IPS-NIHi7 (cell line): ENCODE measurements at regions not wholly inside any gene's neighbourhood (a gene's known extent, or its start where the extent isn't known, plus 50 kb on each side); places are given as distances from the start of the nearest gene placed in this dataset.
"Not testable (repeated sequence)": the region's sequence is repeated elsewhere in the genome, so short reads cannot be mapped to it uniquely, and the experiment has no call there.

ENCODE experiments used
- DNase-seq: peaks from one replicate; pipeline ENCODE4 v3.0.0; 2012; ENCODE audit warnings: mixed read lengths; ENCODE audit errors: extremely low spot score

DNA sequence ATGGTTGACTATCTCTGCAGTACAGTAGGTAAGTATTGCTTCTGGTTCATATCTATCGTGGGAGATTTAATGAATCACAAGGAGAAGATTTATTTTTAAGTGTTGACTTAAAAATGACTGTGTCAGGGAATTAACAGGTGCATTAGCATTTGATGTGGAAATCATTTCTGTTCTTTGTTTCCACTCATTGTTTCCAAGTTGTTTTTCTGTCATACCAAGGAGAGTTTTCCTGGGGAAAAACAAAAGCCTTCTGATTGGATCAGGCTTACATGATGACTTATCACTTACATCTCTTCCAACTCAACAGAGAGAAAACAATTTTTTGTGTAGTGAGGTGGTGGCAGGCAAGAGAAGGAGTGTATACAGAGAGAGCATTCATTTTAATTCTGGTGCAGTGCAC is 686.4 kb downstream of the HTR1B start:
- DNase-seq, result no peak

DNA sequence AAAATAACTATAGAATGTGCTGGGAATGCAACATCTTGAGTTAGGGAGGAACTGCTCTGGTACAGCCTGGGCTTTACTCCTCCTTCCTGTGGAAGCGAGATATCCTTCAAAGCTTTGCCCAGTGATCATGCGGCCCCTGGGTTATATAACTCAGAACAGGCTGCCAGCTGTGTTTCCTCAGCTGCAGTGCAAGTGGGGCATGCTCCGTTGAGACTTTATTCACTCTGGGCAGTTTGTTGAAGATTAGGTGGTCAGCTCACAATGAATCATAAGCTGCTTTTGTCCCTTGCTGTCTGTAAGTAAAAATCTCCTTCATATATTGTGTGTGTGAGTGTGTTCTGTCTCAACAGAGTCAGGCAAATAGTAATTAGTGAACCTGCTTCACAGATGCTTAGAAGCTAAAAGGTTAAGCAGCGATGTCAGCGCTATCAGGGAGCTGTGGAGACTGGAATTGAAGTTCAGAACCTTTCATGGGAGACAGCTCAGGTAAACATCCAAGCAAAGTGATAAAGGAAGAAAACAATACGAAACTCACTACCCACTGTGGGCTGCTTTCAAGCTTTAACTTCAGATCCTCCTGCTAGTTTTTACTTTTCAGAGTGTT is 688.4 kb downstream of the HTR1B start:
- no peak for DNase-seq

- DNase-seq, result no peak
Observed at GRCh38 chr6:76772951-76773350, 690.3 kb downstream of the HTR1B start.

GRCh38 chr6:76771059-76771634 is 692.1 kb downstream of the HTR1B start:
- DNase-seq, result no peak

DNA sequence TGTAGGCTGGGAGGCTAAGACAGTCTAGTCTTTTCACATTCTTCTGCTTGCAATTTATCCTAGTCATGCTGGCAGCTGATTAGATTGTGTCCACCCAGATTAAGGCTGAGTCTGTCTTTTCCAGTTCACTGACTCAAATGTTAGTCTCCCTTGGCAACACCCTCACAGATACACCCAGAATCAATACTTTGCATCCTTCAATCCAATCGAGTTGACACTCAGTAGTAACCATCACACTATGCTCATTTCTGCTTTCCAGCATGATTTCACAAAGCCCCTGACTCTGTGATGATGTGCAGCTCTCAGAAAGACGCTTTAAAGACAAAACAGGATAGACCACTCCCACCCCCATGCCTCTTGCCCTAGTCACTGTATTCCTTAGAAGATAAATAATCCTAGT is 693.0 kb downstream of the HTR1B start:
- no peak for DNase-seq

GRCh38 chr6:76768556-76768955 is 694.7 kb downstream of the HTR1B start:
- DNase-seq, result no peak

GRCh38 chr6:76764057-76764456 is 691.6 kb upstream of the IMPG1 start:
- no peak for DNase-seq

DNA sequence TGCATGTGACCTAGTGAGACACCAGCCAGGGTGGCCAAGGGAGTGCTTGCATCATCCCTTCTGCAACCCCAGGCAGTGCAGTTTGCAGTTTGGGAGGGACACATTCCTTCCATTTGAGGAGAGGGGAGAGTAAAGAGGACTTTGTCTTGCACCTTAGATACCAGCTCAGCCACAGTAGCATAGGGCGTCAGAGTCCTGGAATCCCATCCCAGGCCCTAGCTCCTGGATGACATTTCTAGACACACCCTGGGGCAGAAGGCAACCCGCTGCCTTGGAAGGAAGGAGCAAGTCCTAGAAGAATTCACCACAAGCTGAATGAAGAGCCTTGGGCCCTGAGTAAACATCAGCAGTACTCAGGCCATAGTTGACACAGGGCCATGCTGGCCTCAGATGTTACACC is 680.4 kb upstream of the IMPG1 start:
- no peak for DNase-seq

GRCh38 chr6:76745388-76745787 is 672.9 kb upstream of the IMPG1 start:
- DNase-seq, result not testable (repeated sequence)

GRCh38 chr6:76744151-76744720 is 671.8 kb upstream of the IMPG1 start:
- not testable (repeated sequence) for DNase-seq

- no peak for DNase-seq
Observed at GRCh38 chr6:76742919-76743318, 670.5 kb upstream of the IMPG1 start.

DNA sequence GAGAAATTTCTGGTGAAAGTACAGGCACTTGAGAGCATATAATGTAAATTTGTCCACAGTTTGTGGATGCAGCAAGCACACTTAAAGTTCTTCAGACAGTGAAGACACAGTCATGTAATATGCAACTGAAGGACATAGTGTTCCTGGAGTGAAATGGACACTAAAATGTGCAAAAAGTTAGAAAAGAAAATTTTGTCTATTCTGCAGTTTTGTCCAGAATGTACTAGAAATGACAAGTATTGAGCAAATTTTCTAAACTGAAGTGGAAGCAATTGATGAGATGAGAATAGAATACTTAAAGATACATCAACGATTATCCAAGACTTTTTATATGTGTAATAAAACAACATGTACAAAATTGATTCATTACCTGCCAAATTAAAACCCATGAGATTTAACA is 647.0 kb upstream of the IMPG1 start:
- no peak for DNase-seq

- no peak for DNase-seq
Observed at GRCh38 chr6:76708641-76709331, 636.3 kb upstream of the IMPG1 start.

DNA sequence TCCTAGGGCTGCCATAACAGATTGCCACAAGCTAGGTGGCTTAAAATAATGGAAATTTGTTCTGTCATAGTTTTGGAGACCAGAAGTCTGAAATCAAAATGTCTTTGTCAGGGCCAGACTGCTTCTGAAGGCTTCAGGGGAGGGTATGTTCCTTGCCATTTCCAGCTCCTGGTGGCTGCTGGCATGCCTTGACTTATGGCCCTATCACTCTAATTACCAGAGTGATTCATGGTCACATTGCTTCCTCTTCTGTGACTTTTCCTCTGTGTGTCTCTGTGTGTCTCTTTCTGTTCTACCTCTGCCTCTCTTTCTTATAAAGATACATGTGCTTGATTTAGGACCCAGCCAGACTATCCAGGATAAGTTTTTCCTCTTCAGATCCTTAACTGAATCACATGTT is 635.2 kb upstream of the IMPG1 start:
- no peak for DNase-seq

GRCh38 chr6:76706631-76707030 is 634.2 kb upstream of the IMPG1 start:
- no peak for DNase-seq

DNA sequence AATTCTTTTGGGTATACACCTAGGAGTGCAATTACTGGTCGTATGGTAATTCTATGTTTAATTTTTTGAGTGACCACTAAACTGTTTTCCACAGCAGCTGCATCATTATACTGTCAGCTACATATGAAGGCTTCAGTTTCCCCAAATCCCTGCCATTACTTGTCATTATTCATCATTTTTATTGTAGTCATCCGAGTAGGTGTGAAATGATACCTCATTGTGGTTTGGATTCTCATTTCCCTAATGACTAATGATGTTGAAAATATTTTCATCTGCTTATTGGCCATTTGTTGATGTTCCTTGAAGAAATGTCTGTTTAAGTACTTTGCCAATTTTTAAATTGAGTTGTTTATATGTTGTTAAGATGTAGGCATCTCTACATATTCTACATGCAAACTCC is 633.6 kb upstream of the IMPG1 start:
- no peak for DNase-seq

DNA sequence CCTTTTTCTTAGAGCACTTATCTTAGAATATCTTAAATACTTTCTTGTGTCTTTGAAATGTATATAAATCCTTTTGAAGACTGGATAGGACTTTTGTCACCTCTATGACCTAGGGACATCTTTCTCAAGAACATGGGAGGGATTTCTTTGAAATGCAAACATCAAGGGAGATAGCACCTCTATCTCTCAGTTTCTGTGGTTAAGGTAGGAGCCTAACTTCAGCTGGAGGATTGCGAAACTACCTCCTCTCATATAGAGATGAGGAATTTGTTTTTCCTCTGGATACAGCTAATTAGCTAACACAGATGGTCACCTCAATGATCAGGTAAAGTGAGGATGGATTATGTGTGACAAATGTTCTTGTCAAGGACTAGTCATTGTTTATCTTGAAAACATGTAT is 631.3 kb upstream of the IMPG1 start:
- peak; percentile 14 for DNase-seq

- DNase-seq, result no peak
Observed at GRCh38 chr6:76703285-76703684, 630.8 kb upstream of the IMPG1 start.

GRCh38 chr6:76702187-76702586 is 629.7 kb upstream of the IMPG1 start:
- DNase-seq, result no peak

DNA sequence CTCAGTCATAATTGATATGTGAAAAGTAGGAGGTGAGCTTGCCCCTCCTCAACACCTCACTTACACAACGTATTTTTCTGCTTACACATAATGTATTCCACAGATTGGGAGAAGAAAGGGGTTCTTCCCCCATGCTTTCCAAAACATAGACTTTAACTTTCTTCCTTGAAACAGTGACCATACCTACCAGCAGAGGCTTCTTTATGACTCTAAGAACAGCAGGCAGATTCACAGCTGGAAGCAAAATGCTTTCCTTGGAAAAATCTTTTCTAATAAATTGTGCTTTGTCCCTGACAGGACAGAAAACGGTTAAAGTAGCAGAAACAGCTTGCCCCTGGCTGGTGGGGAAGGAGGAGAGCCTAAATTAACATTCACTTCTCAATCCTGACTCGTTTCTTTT is 629.1 kb upstream of the IMPG1 start:
- DNase-seq, result no peak

GRCh38 chr6:76697585-76697984 is 625.1 kb upstream of the IMPG1 start:
- DNase-seq, result peak; percentile 32

DNA sequence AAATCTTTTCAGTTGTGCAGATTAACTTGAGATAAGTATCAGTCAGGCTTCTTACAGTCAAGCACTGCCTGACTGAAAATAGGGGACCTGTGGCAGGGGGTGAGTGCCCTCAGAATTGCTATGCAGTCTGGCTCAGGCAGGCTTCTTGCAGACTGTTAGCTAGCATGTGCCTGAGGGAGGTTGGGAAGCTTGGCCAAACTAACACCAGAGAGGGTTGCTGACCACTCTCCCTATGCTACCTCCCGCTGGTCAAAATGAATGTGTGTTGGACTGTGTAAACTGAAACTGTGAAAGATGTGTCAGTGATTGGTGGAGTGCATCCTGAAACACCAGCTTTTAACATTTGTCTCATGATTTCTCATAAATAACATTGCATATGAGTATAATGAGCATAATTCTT is 622.3 kb upstream of the IMPG1 start:
- DNase-seq, result no peak

DNA sequence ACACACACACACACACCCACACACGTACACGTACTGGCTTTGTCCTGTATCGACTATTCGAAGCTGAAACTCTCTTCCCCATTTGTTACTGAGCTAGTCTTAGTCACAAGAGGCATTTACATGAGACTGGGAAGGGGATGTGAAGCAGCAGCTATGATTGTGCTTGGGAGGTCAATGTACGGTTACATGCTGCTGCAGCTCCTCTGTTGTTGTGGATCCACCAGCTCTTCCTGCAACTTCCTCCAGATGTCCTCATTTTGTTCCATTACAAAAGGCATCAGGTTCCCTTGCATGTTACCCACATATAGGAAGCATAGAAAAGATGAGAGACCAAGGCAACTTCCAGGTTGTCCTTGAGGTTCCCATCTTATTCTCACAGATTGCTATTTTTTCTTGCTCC is 612.4 kb upstream of the IMPG1 start:
- DNase-seq, result peak; percentile 23
